HG02623 (cell line): ENCODE measurements at regions not wholly inside any gene's neighbourhood (a gene's known extent, or its start where the extent isn't known, plus 50 kb on each side); places are given as distances from the start of the nearest gene placed in this dataset.
"Not testable (repeated sequence)": the region's sequence is repeated elsewhere in the genome, so short reads cannot be mapped to it uniquely, and the experiment has no call there.

Experiments used
- ATAC-seq: cut with Tn5 transposase; IDR thresholded peaks from one replicate; pipeline ENCODE4 v1.9.1; 2021; ENCODE audit warnings: moderate library complexity; ENCODE audit not compliant: unreplicated experiment

- ATAC-seq, result no peak
Observed at GRCh38 chr12:4822572-4822971, 87.1 kb upstream of the KCNA1 start.

GRCh38 chr12:4824380-4824779, 85.3 kb upstream of the KCNA1 start:
- ATAC-seq, result no peak

- ATAC-seq, result no peak
Observed at GRCh38 chr12:4825011-4825858, 84.5 kb upstream of the KCNA1 start.

GRCh38 chr12:4826909-4827308, 82.8 kb upstream of the KCNA1 start:
- no peak for ATAC-seq

GRCh38 chr12:4828176-4828575, 81.5 kb upstream of the KCNA1 start:
- no peak for ATAC-seq

- ATAC-seq, result peak; percentile 59
Observed at GRCh38 chr12:4829161-4829792, 80.4 kb upstream of the KCNA1 start.

- no peak for ATAC-seq
Observed at GRCh38 chr12:4829793-4830162, 79.9 kb upstream of the KCNA1 start.

- no peak for ATAC-seq
Observed at GRCh38 chr12:4830556-4831210, 79.0 kb upstream of the KCNA1 start.

GRCh38 chr12:4833053-4833452, 76.7 kb upstream of the KCNA1 start:
- no peak for ATAC-seq

- ATAC-seq, result no peak
Observed at GRCh38 chr12:4833524-4833923, 76.2 kb upstream of the KCNA1 start.

GRCh38 chr12:4842401-4842800, 67.3 kb upstream of the KCNA1 start:
- ATAC-seq, result not testable (repeated sequence)

- no peak for ATAC-seq
Observed at GRCh38 chr12:4843907-4844306, 65.8 kb upstream of the KCNA1 start.

GRCh38 chr12:4847713-4848112, 62.0 kb upstream of the KCNA1 start:
- ATAC-seq, result no peak

GRCh38 chr12:4849115-4849541, 60.6 kb upstream of the KCNA1 start:
- no peak for ATAC-seq

- ATAC-seq, result no peak
Observed at GRCh38 chr12:4849795-4850345, 59.8 kb upstream of the KCNA1 start.

- no peak for ATAC-seq
Observed at GRCh38 chr12:4850857-4851380, 58.8 kb upstream of the KCNA1 start.

GRCh38 chr12:4852308-4852707, 57.4 kb upstream of the KCNA1 start:
- ATAC-seq, result no peak

GRCh38 chr12:4852911-4853310, 56.8 kb upstream of the KCNA1 start:
- ATAC-seq, result no peak

GRCh38 chr12:4855121-4855924, 54.4 kb upstream of the KCNA1 start:
- no peak for ATAC-seq

- ATAC-seq, result no peak
Observed at GRCh38 chr12:4856596-4856995, 53.1 kb upstream of the KCNA1 start.
